ENCODE measurements at regions not wholly inside any gene's neighbourhood (a gene's known extent, or its start where the extent isn't known, plus 50 kb on each side); places are given as distances from the start of the nearest gene placed in this dataset.
"Not testable (repeated sequence)": the region's sequence is repeated elsewhere in the genome, so short reads cannot be mapped to it uniquely, and the experiment has no call there.

- DNase-seq (ENCODE audit: low read depth in 3 of 3), result no peak
These were observed 79.5 kb upstream of the TSC22D2 start for GRCh38 chr3:150328654-150329040.

- no peak for DNase-seq (ENCODE audit: low read depth in 3 of 3)
These were observed 80.1 kb upstream of the TSC22D2 start for GRCh38 chr3:150327678-150328653.

GRCh38 chr3:150324788-150325187 lies 83.3 kb upstream of the TSC22D2 start:
- no peak for DNase-seq (ENCODE audit: low read depth in 3 of 3)

- DNase-seq (ENCODE audit: low read depth in 3 of 3), result no peak
These were observed 83.9 kb upstream of the TSC22D2 start for GRCh38 chr3:150324245-150324644.

- no peak for DNase-seq (ENCODE audit: low read depth in 3 of 3)
These were observed 84.3 kb upstream of the TSC22D2 start for GRCh38 chr3:150323770-150324169.

- DNase-seq (ENCODE audit: low read depth in 3 of 3), result not testable (repeated sequence)
These were observed 85.0 kb upstream of the TSC22D2 start for GRCh38 chr3:150323091-150323490.

- not testable (repeated sequence) for DNase-seq (ENCODE audit: low read depth in 3 of 3)
These were observed 87.1 kb upstream of the TSC22D2 start for GRCh38 chr3:150320971-150321370.

GRCh38 chr3:150319900-150320299 lies 88.2 kb upstream of the TSC22D2 start:
- DNase-seq (ENCODE audit: low read depth in 3 of 3), result no peak

- DNase-seq (ENCODE audit: low read depth in 3 of 3), result no peak
These were observed 90.6 kb upstream of the TSC22D2 start for GRCh38 chr3:150317469-150317868.

- DNase-seq (ENCODE audit: low read depth in 3 of 3), result no peak
These were observed 92.4 kb upstream of the TSC22D2 start for GRCh38 chr3:150315721-150316120.

- DNase-seq (ENCODE audit: low read depth in 3 of 3), result no peak
These were observed 93.7 kb upstream of the TSC22D2 start for GRCh38 chr3:150314248-150315004.

- DNase-seq (ENCODE audit: low read depth in 3 of 3), result no peak
These were observed 96.0 kb upstream of the TSC22D2 start for GRCh38 chr3:150312018-150312657.

- no peak for DNase-seq (ENCODE audit: low read depth in 3 of 3)
These were observed 96.9 kb upstream of the TSC22D2 start for GRCh38 chr3:150311156-150311555.

GRCh38 chr3:150309557-150309956 lies 98.5 kb upstream of the TSC22D2 start:
- no peak for DNase-seq (ENCODE audit: low read depth in 3 of 3)

GRCh38 chr3:150309257-150309542 lies 98.9 kb upstream of the TSC22D2 start:
- no peak for DNase-seq (ENCODE audit: low read depth in 3 of 3)

GRCh38 chr3:150308481-150309256 lies 99.4 kb upstream of the TSC22D2 start:
- no peak for DNase-seq (ENCODE audit: low read depth in 3 of 3)

- no peak for DNase-seq (ENCODE audit: low read depth in 3 of 3)
These were observed 100.1 kb upstream of the TSC22D2 start for GRCh38 chr3:150308037-150308319.

- DNase-seq (ENCODE audit: low read depth in 3 of 3), result no peak
These were observed 100.6 kb upstream of the TSC22D2 start for GRCh38 chr3:150307311-150308036.

- DNase-seq (ENCODE audit: low read depth in 3 of 3), result no peak
These were observed 101.2 kb upstream of the TSC22D2 start for GRCh38 chr3:150306906-150307305.

- no peak for DNase-seq (ENCODE audit: low read depth in 3 of 3)
These were observed 102.0 kb upstream of the TSC22D2 start for GRCh38 chr3:150306083-150306482.

GRCh38 chr3:150303768-150304167 lies 104.3 kb upstream of the TSC22D2 start:
- DNase-seq (ENCODE audit: low read depth in 3 of 3), result no peak
